WTC11 (cell line): ENCODE measurements at regions not wholly inside any gene's neighbourhood (a gene's known extent, or its start where the extent isn't known, plus 50 kb on each side); places are given as distances from the start of the nearest gene placed in this dataset.

Experiments used
- ATAC-seq: fragments of 200-7000 bp; cut with Tn5 transposase; 2 replicates; pipeline ENCODE4 v1.10.0; 2021; ENCODE audit warnings: mild to moderate bottlenecking, moderate library complexity
- CTCF ChIA-PET: fragments of 300-600 bp; sonication (Branson Sonifier 250); formaldehyde crosslinking; loops from one replicate; lab custom pipeline; 2021; ENCODE audit warnings: antibody characterized with exemption; lab: Charles Lee
- POLR2A ChIA-PET: fragments of 350-600 bp; sonication (Branson Sonifier 250); formaldehyde crosslinking; loops from one replicate; lab custom pipeline; 2021; ENCODE audit warnings: antibody characterized with exemption; lab: Charles Lee
- DNase-seq: peaks from one replicate; pipeline ENCODE4 v3.0.0; 2021; ENCODE audit warnings: low spot score
- H3K27ac Mint-ChIP-seq: 2 replicates; pipeline ENCODE4 v1.8.0; 2021; ENCODE audit warnings: mixed read lengths
- H3K27me3 Mint-ChIP-seq: 2 replicates; pipeline ENCODE4 v1.8.0; 2021; ENCODE audit warnings: low read depth, mild to moderate bottlenecking, moderate library complexity, mixed read lengths
- H3K36me3 Mint-ChIP-seq: 2 replicates; pipeline ENCODE4 v1.8.0; 2021; ENCODE audit warnings: mixed read lengths
- H3K4me1 Mint-ChIP-seq: 2 replicates; pipeline ENCODE4 v1.8.0; 2022; ENCODE audit warnings: mixed read lengths
- H3K4me3 Mint-ChIP-seq: 2 replicates; pipeline ENCODE4 v1.8.0; 2021; ENCODE audit warnings: mild to moderate bottlenecking, moderate library complexity, mixed read lengths
- H3K9me3 Mint-ChIP-seq: 2 replicates; pipeline ENCODE4 v1.8.0; 2021; ENCODE audit warnings: mixed read lengths
- ATF1 ChIP-seq: sonication (generic); formaldehyde crosslinking; IDR thresholded peaks from 2 replicates; pipeline ENCODE4 v1.8.1; 2023; ENCODE audit warnings: mild to moderate bottlenecking, moderate library complexity, missing genetic modification reagents
- CREB1 ChIP-seq: sonication (generic); formaldehyde crosslinking; IDR thresholded peaks from 2 replicates; pipeline ENCODE4 v1.8.0; 2023; ENCODE audit warnings: mild to moderate bottlenecking, missing genetic modification reagents
- ELF4 ChIP-seq: sonication (generic); formaldehyde crosslinking; IDR thresholded peaks from 2 replicates; pipeline ENCODE4 v1.8.1; 2022; ENCODE audit warnings: low read depth, mild to moderate bottlenecking, moderate library complexity, missing genetic modification reagents
- ESRRA ChIP-seq: sonication (generic); formaldehyde crosslinking; IDR thresholded peaks from 2 replicates; pipeline ENCODE4 v1.8.1; 2022; ENCODE audit warnings: mild to moderate bottlenecking, missing genetic modification reagents, borderline replicate concordance
- FOXK1 ChIP-seq: sonication (generic); formaldehyde crosslinking; IDR thresholded peaks from 2 replicates; pipeline ENCODE4 v1.8.0; 2022; ENCODE audit warnings: mild to moderate bottlenecking, moderate library complexity, missing genetic modification reagents
- FOXP1 ChIP-seq: sonication (generic); formaldehyde crosslinking; IDR thresholded peaks from 2 replicates; pipeline ENCODE4 v1.8.0; 2022; ENCODE audit warnings: missing genetic modification reagents, mild to moderate bottlenecking, moderate library complexity, borderline replicate concordance
- GRHL2 ChIP-seq: fragments of 250-450 bp; sonication (Bioruptor Pico); IDR thresholded peaks from 2 replicates; pipeline ENCODE4 v1.8.0; 2022; ENCODE audit warnings: mild to moderate bottlenecking, moderate library complexity; ENCODE audit not compliant: insufficient replicate concordance, severe bottlenecking
- IRF2 ChIP-seq: sonication (generic); formaldehyde crosslinking; IDR thresholded peaks from 2 replicates; pipeline ENCODE4 v1.8.0; 2022; ENCODE audit warnings: low read depth, missing genetic modification reagents, borderline replicate concordance
- JAZF1 ChIP-seq: fragments of 250-450 bp; sonication (Bioruptor Pico); IDR thresholded peaks from 2 replicates; pipeline ENCODE4 v1.9.0; 2021; ENCODE audit warnings: moderate library complexity, mild to moderate bottlenecking, inconsistent platforms
- MYBL2 ChIP-seq: sonication (generic); formaldehyde crosslinking; IDR thresholded peaks from 2 replicates; pipeline ENCODE4 v1.8.1; 2023; ENCODE audit warnings: mild to moderate bottlenecking, moderate library complexity, missing genetic modification reagents
- NFATC4 ChIP-seq: fragments of 250-450 bp; sonication (Bioruptor Pico); IDR thresholded peaks from 2 replicates; pipeline ENCODE4 v1.9.0; 2021; ENCODE audit warnings: mild to moderate bottlenecking
- OVOL2 ChIP-seq: fragments of 250-450 bp; sonication (Bioruptor Pico); IDR thresholded peaks from 2 replicates; pipeline ENCODE4 v1.9.0; 2021; ENCODE audit warnings: mild to moderate bottlenecking, borderline replicate concordance
- PREB ChIP-seq: sonication (generic); formaldehyde crosslinking; IDR thresholded peaks from 2 replicates; pipeline ENCODE4 v1.8.1; 2022; ENCODE audit warnings: mild to moderate bottlenecking, missing genetic modification reagents, moderate library complexity, borderline replicate concordance
- SMAD3 ChIP-seq: sonication (generic); formaldehyde crosslinking; IDR thresholded peaks from 2 replicates; pipeline ENCODE4 v1.8.0; 2022; ENCODE audit warnings: missing genetic modification reagents, mild to moderate bottlenecking, borderline replicate concordance
- SOX15 ChIP-seq: fragments of 250-450 bp; sonication (Bioruptor Pico); IDR thresholded peaks from 2 replicates; pipeline ENCODE4 v1.9.0; 2021; ENCODE audit warnings: mild to moderate bottlenecking
- ZNF232 ChIP-seq: sonication (generic); formaldehyde crosslinking; IDR thresholded peaks from 2 replicates; pipeline ENCODE4 v1.8.0; 2022; ENCODE audit warnings: mild to moderate bottlenecking, missing genetic modification reagents
- ZNF263 ChIP-seq: sonication (generic); formaldehyde crosslinking; IDR thresholded peaks from 2 replicates; pipeline ENCODE4 v1.8.1; 2022; ENCODE audit warnings: low read depth, mild to moderate bottlenecking, moderate library complexity, missing genetic modification reagents
- ZNF512 ChIP-seq: sonication (generic); formaldehyde crosslinking; IDR thresholded peaks from 2 replicates; pipeline ENCODE4 v1.8.1; 2022; ENCODE audit warnings: missing genetic modification reagents, borderline replicate concordance
- ZNF532 ChIP-seq: fragments of 250-450 bp; sonication (Bioruptor Pico); IDR thresholded peaks from 2 replicates; pipeline ENCODE4 v1.9.0; 2021; ENCODE audit warnings: mild to moderate bottlenecking, borderline replicate concordance
- TF ChIP-seq, protein P1 (sequence below): sonication (generic); formaldehyde crosslinking; conservative IDR thresholded peaks from 2 replicates; pipeline ENCODE4 v1.8.1; 2022; ENCODE audit warnings: mild to moderate bottlenecking, missing genetic modification reagents
- TF ChIP-seq, protein P2 (sequence below): sonication (generic); formaldehyde crosslinking; IDR thresholded peaks from 2 replicates; pipeline ENCODE4 v1.8.1; 2022; ENCODE audit warnings: low read depth, missing genetic modification reagents, borderline replicate concordance
- TF ChIP-seq, protein P3 (sequence below): sonication (generic); formaldehyde crosslinking; IDR thresholded peaks from 2 replicates; pipeline ENCODE4 v1.8.0; 2022; ENCODE audit warnings: mild to moderate bottlenecking, missing genetic modification reagents
- TF ChIP-seq, protein P4 (sequence below): sonication (generic); formaldehyde crosslinking; IDR thresholded peaks from 2 replicates; pipeline ENCODE4 v1.8.0; 2023; ENCODE audit warnings: missing genetic modification reagents

GRCh38 chr4:27619435-27619834 lies 758.8 kb downstream of the STIM2 start:
- TF ChIP-seq GRHL2 (CRISPR knock-in tag) (no peak), PREB (CRISPR knock-in tag) (no peak), ELF4 (CRISPR knock-in tag) (no peak), ESRRA (CRISPR knock-in tag) (no peak)
- TF ChIP-seq, protein P1, sequence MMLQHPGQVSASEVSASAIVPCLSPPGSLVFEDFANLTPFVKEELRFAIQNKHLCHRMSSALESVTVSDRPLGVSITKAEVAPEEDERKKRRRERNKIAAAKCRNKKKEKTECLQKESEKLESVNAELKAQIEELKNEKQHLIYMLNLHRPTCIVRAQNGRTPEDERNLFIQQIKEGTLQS (CRISPR knock-in tag): no peak
- TF ChIP-seq, protein P2, sequence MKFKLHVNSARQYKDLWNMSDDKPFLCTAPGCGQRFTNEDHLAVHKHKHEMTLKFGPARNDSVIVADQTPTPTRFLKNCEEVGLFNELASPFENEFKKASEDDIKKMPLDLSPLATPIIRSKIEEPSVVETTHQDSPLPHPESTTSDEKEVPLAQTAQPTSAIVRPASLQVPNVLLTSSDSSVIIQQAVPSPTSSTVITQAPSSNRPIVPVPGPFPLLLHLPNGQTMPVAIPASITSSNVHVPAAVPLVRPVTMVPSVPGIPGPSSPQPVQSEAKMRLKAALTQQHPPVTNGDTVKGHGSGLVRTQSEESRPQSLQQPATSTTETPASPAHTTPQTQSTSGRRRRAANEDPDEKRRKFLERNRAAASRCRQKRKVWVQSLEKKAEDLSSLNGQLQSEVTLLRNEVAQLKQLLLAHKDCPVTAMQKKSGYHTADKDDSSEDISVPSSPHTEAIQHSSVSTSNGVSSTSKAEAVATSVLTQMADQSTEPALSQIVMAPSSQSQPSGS: no peak
- TF ChIP-seq, protein P3, sequence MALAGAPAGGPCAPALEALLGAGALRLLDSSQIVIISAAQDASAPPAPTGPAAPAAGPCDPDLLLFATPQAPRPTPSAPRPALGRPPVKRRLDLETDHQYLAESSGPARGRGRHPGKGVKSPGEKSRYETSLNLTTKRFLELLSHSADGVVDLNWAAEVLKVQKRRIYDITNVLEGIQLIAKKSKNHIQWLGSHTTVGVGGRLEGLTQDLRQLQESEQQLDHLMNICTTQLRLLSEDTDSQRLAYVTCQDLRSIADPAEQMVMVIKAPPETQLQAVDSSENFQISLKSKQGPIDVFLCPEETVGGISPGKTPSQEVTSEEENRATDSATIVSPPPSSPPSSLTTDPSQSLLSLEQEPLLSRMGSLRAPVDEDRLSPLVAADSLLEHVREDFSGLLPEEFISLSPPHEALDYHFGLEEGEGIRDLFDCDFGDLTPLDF: no peak
- TF ChIP-seq, all 79 proteins: peak for 0
- no peaks in the 10 kb centered on the region for H3K27me3 Mint-ChIP-seq
- peaks cover 2% of the 10 kb centered on the region; the same call in 1 of the 2 replicates for H3K4me1 Mint-ChIP-seq
- ATAC-seq (no peak), DNase-seq (no peak)
- H3K27ac Mint-ChIP-seq: no peak overlapping the region
- H3K9me3 Mint-ChIP-seq: peaks cover 7% of the 10 kb centered on the region; the same call in 1 of the 2 replicates
- H3K4me3 Mint-ChIP-seq: no peak overlapping the region
- CTCF ChIA-PET: no interaction called here
- no peaks in the 10 kb centered on the region for H3K36me3 Mint-ChIP-seq
- POLR2A ChIA-PET: no interaction called here

DNA sequence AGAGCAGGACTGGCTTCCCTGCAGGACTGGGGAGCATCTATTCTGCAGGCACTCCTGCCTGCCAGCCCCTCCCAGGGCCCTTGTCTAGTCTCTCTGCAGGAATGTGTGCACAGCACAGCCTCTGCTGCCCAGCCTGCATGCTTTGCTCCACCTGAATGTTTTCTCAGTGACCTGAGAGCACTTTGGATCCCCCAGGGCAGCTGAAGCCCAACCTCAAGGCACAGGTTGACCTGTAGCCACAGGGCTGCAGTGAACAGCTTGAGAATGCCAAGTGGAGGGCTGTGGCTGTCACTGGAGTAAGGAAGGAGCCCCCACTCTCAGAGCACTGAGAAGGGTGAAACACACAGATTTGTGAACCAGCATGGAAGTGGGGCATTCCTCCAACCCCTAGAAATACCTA lies 760.2 kb downstream of the STIM2 start:
- no peaks in the 10 kb centered on the region for H3K27me3 Mint-ChIP-seq
- peaks cover 2% of the 10 kb centered on the region; the same call in 1 of the 2 replicates for H3K4me1 Mint-ChIP-seq
- ATAC-seq (peak; percentile 58), DNase-seq (no peak)
- no peaks in the 10 kb centered on the region for H3K36me3 Mint-ChIP-seq
- H3K27ac Mint-ChIP-seq: no peak overlapping the region
- H3K4me3 Mint-ChIP-seq: no peak overlapping the region
- ChIA-PET POLR2A (no interaction called here), CTCF (no interaction called here)
- no peak for TF ChIP-seq ZNF263 (CRISPR knock-in tag)
- TF ChIP-seq CREB1 (CRISPR knock-in tag): no peak
- no peak for TF ChIP-seq NFATC4 (CRISPR knock-in tag)
- TF ChIP-seq FOXP1 (CRISPR knock-in tag): no peak
- no peak for TF ChIP-seq ATF1 (CRISPR knock-in tag)
- no peak for TF ChIP-seq MYBL2 (CRISPR knock-in tag)
- no peak for TF ChIP-seq SOX15 (CRISPR knock-in tag)
- peaks cover 7% of the 10 kb centered on the region; the same call in 1 of the 2 replicates for H3K9me3 Mint-ChIP-seq

- H3K4me3 Mint-ChIP-seq: no peak overlapping the region
- no peaks in the 10 kb centered on the region for H3K36me3 Mint-ChIP-seq
- peaks cover 7% of the 10 kb centered on the region; the same call in 1 of the 2 replicates for H3K9me3 Mint-ChIP-seq
- ChIA-PET CTCF (no interaction called here), POLR2A (no interaction called here)
- peaks cover 5% of the 10 kb centered on the region for H3K4me1 Mint-ChIP-seq
- H3K27ac Mint-ChIP-seq: no peak overlapping the region
- ATAC-seq (no peak), DNase-seq (no peak)
- H3K27me3 Mint-ChIP-seq: no peaks in the 10 kb centered on the region
- TF ChIP-seq ZNF532 (CRISPR knock-in tag) (no peak), JAZF1 (no peak), ZNF512 (CRISPR knock-in tag) (no peak), OVOL2 (CRISPR knock-in tag) (no peak), ZNF232 (no peak), SMAD3 (CRISPR knock-in tag) (no peak), FOXK1 (CRISPR knock-in tag) (no peak), IRF2 (CRISPR knock-in tag) (no peak)
- TF ChIP-seq, protein P4, sequence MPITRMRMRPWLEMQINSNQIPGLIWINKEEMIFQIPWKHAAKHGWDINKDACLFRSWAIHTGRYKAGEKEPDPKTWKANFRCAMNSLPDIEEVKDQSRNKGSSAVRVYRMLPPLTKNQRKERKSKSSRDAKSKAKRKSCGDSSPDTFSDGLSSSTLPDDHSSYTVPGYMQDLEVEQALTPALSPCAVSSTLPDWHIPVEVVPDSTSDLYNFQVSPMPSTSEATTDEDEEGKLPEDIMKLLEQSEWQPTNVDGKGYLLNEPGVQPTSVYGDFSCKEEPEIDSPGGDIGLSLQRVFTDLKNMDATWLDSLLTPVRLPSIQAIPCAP (CRISPR knock-in tag): no peak
Observed at GRCh38 chr4:27624749-27625148, 764.1 kb downstream of the STIM2 start.
